ENCODE measurements at regions not wholly inside any gene's neighbourhood (a gene's known extent, or its start where the extent isn't known, plus 50 kb on each side); places are given as distances from the start of the nearest gene placed in this dataset.

DNA sequence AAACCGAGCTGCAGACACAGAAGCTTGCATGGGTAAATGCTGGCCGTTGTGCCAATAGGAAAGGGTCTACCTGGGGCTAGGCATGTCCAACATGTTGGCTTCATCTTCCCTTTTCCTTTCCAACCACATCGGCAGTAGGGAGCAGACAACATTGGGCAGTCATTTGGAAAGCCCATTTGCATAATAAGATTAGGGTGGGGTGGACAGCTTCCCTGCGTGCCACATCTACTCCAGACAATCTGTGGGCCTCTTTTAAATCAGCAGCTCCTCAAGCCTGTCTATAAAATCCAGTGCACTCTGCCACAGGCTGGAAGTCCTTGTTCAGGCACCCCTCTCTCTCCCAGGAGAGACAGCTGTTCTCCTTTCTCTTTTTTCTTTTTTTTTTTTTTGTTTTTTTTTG is 203.6 kb upstream of the KYNU start:
- TF ChIP-seq EP300 (IDR thresholded peaks at IDR 0.05) (no peak), POLR2A (IDR thresholded peaks at IDR 0.05) (no peak), POLR2AphosphoS5 (IDR thresholded peaks at IDR 0.05) (no peak)
- TF ChIP-seq, protein P1, sequence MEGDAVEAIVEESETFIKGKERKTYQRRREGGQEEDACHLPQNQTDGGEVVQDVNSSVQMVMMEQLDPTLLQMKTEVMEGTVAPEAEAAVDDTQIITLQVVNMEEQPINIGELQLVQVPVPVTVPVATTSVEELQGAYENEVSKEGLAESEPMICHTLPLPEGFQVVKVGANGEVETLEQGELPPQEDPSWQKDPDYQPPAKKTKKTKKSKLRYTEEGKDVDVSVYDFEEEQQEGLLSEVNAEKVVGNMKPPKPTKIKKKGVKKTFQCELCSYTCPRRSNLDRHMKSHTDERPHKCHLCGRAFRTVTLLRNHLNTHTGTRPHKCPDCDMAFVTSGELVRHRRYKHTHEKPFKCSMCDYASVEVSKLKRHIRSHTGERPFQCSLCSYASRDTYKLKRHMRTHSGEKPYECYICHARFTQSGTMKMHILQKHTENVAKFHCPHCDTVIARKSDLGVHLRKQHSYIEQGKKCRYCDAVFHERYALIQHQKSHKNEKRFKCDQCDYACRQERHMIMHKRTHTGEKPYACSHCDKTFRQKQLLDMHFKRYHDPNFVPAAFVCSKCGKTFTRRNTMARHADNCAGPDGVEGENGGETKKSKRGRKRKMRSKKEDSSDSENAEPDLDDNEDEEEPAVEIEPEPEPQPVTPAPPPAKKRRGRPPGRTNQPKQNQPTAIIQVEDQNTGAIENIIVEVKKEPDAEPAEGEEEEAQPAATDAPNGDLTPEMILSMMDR (IDR thresholded peaks at IDR 0.05) = no peak
